OCI-LY3 (cell line): ENCODE measurements at regions not wholly inside any gene's neighbourhood (a gene's known extent, or its start where the extent isn't known, plus 50 kb on each side); places are given as distances from the start of the nearest gene placed in this dataset.

Experiments
- CTCF ChIP-seq: fragments of 200-600, 300-600 bp; sonication (generic); IDR thresholded peaks from 2 replicates; pipeline ENCODE4 v1.5.1; 2014; ENCODE audit warnings: antibody characterized with exemption, low read length, low read depth
- EZH2phosphoT487 ChIP-seq: fragments of 200-600 bp; shearing (Covaris generic); IDR thresholded peaks from 2 replicates; pipeline ENCODE4 v1.6.1; 2018; ENCODE audit warnings: antibody characterized with exemption, mixed run types, low read depth

- TF ChIP-seq EZH2phosphoT487 (no peak), CTCF (no peak)
These were observed 159.0 kb downstream of the PTBP2 start for GRCh38 chr1:96880626-96881025.
